ENCODE measurements at regions not wholly inside any gene's neighbourhood (a gene's known extent, or its start where the extent isn't known, plus 50 kb on each side); places are given as distances from the start of the nearest gene placed in this dataset.
A peak's percentile ranks its signal among the peaks of the same experiment; 100 is the strongest.

GRCh38 chr15:38879909-38880471 is 315.4 kb upstream of the RASGRP1 start:
- DNase-seq (ENCODE audit: low spot score): no peak
- no peak for FAIRE-seq

GRCh38 chr15:38882221-38882620 is 317.6 kb upstream of the RASGRP1 start:
- FAIRE-seq: no peak

DNA sequence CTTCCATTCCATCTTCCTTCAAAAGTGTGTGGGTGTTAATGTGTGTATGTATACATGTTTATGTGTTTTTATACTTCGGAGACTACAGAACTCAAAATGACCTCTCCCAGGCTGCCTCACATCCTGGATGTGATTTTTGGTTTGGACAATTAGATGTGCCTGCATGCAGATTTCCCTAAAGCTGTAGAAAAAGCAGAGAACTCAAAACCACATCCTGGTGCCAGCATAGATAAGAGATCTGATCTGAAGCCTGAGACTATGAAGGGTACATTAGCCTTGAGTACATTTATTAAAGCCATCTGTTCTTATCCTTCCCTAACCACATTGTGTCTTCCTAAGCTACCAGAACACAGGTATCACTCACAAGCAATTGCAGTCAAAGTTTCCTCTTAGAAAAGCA is 319.4 kb upstream of the RASGRP1 start:
- DNase-seq (ENCODE audit: low spot score): no peak

More at GRCh38 chr15:38882221-38882620, 317.6 kb upstream of the RASGRP1 start:
- DNase-seq (ENCODE audit: low spot score): no peak

DNA sequence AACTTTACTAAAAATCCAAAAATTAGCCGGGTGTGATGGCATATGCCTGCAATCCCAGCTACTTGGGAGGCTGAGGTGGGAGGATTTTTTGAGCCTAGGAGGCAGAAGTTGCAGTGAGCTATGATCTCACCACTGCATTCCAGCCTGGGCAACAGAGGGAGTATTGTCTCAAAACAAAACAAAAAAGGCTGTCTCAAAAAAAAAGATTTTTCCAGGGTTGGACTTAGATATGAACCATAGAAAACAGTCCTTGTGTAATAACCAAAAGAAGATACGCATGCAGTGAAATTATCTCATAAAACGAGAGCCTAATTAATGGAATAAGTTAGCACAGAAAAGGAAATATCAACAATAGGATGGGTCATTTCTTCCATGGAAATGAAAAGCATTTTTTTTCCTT is 320.4 kb upstream of the RASGRP1 start:
- DNase-seq (ENCODE audit: low spot score) (no peak), FAIRE-seq (peak; percentile 32)

More for the DNA sequence above, 319.4 kb upstream of the RASGRP1 start:
- no peak for FAIRE-seq

DNA sequence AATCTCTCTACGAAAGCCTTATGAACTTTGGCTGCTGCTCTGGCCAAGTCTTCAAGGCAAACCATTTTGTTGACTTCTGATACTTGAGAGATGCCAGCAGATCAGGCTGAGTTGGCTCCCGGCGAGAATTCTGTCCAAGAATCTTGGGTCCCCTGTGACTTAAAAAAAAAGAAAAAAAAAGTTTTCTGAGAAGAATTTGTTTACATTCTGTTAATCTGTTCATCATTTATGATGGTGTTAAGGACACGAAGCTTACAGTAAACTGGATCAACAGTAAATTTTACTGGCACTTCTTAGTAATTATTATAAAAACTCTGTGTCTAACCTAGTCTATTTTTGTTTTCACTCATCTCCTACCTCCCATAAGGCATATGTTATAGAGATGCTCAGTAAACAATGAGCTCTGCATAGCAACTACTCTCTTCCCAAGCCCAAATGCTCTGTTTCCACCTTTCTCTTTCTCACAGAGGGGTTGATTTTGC is 320.9 kb upstream of the RASGRP1 start:
- FAIRE-seq (no peak), DNase-seq (ENCODE audit: low spot score) (no peak)

DNA sequence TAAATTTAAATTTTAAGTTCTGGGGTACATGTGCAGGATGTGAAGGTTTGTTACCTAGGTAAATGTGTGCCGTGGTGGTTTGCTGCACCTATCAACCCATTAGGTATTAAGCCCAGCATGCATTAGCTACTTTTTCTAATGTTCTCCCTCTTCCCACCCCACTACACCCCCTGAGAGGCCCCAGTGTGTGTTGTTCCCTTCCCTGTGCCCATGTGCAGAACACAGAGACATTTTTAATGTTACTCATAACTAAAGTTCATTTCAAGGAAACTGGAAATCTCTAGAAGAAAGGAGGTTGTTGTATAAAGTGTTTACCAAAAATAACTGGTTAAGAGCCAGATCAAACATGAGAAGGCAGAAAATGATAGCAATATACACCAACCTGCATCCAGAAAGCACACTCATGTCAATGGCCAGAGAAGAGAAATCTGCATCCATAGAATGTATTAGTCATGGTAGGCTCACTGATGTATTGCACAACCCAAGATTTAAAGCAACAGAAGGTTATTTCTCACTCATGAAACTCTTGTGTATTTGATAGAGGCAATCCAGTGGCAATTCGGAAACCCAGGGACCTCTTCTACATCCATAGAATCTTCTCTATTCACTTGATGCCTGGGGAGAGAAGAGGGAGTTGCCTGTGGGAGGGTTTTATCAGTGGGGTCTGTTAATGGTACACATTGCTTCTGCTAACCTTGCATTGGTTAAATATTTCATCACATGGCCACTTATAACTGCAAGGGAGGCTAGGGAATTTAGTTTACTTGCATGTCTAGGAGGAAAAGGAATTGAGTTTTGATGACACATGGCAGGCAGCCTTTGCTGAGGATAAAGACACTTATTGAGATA is 321.9 kb upstream of the RASGRP1 start:
- DNase-seq (ENCODE audit: low spot score) (peak; percentile 48), FAIRE-seq (no peak)

DNA sequence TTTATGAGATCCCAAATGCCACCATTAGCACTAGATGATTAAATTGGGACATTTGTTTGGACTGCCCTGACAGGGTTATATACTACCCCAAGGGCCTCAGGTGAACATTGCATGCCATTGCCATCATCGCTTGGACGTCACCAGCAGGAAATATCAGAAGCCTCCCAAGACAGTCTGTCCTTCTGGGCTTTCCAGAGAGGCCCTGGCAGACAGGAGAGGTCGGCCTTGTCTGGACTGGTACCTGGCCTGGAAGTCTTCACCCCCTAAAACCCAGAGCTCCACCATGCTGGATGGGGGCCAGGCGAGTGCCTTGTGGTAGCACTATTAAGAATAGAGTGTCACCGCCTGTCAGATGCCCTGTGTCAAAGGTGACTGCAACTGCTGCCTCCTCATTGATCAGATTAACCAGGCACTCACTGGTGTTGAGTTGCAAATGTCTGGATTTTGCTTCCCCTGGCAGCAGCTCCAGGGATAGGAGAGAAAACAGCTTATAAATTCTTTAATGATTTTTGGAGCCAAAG is 324.1 kb upstream of the RASGRP1 start:
- DNase-seq (ENCODE audit: low spot score) (no peak), FAIRE-seq (no peak)

GRCh38 chr15:38890194-38890593 is 325.6 kb upstream of the RASGRP1 start:
- no peak for FAIRE-seq

DNA sequence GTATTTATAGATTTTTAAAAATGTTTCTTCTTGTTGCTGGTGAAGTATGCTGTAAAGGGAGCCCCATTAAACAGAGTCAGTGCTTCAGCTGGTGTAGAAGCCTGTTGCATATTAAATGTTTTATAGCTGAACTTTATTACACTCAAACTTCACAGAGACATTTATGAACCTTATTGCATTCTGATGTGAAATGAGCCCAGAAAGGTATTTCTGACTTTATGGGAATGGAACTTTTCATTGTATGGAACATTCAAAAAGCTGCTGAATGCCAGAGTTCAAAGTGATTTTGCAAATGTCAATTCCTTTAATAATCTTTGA is 329.3 kb upstream of the RASGRP1 start:
- DNase-seq (ENCODE audit: low spot score) (no peak), FAIRE-seq (no peak)

More at GRCh38 chr15:38890194-38890593, 325.6 kb upstream of the RASGRP1 start:
- no peak for DNase-seq (ENCODE audit: low spot score)

DNA sequence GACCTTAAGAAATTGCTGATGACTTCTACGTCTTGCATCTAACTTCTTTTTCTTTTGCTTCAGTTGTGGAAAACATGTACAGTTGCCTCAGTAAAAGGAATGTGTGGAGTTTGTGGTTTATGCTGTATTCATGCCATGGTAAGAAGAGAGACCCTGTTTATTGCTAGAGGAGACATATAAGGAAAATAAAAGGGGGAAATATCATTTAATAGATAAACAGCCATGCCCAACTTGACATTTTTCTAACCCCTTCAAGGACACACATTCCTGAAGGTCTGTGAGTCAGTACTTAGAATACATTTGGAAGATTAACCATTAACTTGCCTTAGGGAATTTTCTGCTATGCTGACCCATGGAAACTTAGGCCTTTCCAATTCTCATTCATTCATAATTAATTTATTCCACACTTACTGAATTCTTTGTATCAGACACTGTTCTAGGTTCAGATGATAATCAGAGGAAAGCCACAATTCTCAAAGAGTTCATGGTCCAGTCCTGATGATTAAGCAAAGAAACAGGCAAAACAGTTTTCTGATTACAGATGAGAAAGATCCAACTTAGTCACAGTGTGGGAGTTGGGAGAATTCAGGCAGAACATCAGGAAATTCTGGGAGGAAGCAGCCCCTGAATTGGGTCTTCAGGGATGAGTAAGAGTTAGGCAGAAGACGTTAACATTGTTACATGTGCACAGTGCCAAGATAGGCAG is 329.8 kb upstream of the RASGRP1 start:
- DNase-seq (ENCODE audit: low spot score): no peak

GRCh38 chr15:38895326-38896255 is 331.0 kb upstream of the RASGRP1 start:
- FAIRE-seq (no peak), DNase-seq (ENCODE audit: low spot score) (no peak)

More for the DNA sequence above, 329.8 kb upstream of the RASGRP1 start:
- FAIRE-seq: no peak

DNA sequence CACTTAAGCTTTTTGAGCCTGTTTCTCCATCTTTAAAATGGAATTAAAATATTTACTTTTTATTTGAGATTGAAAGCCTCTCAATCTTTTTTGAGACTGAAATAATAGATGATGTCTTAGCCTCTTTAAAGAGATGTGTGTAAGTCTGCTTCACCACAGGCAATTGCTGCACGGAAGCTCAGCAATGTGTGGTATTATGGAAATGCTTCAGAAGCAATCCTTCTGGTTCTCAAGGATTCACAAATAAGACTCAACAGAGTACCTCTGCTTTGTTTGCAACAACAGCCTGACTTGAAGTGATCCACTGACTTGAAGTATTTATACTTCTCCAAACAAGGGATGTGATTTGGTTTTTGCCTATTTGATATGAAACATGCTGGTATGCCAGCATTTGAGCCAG is 332.0 kb upstream of the RASGRP1 start:
- DNase-seq (ENCODE audit: low spot score): no peak
- no peak for FAIRE-seq

GRCh38 chr15:38897551-38897950 is 332.9 kb upstream of the RASGRP1 start:
- DNase-seq (ENCODE audit: low spot score) (no peak), FAIRE-seq (no peak)

DNA sequence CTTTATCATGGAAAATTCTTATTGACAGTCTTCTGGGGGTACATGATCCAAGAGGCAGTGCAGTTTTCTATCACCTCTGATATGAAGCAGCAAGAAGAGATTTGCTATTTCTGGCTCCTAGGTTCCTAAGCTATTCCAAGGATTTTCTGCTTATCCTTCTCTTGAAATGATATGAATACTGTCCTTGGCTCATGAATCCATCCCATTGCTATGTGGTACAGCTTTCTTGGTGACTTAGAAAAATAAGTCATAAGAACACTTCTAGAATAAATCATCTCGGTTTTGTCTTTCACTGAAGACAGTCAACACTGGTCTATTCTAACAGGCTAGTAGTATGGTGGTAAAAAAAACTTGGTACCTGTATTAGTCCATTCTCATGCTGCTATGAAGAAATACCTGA is 333.6 kb upstream of the RASGRP1 start:
- FAIRE-seq: no peak
- no peak for DNase-seq (ENCODE audit: low spot score)

GRCh38 chr15:38899300-38899699 is 334.7 kb upstream of the RASGRP1 start:
- DNase-seq (ENCODE audit: low spot score) (no peak), FAIRE-seq (no peak)

- DNase-seq (ENCODE audit: low spot score) (no peak), FAIRE-seq (no peak)
Measured at GRCh38 chr15:38904298-38904697, 339.7 kb upstream of the RASGRP1 start.

DNA sequence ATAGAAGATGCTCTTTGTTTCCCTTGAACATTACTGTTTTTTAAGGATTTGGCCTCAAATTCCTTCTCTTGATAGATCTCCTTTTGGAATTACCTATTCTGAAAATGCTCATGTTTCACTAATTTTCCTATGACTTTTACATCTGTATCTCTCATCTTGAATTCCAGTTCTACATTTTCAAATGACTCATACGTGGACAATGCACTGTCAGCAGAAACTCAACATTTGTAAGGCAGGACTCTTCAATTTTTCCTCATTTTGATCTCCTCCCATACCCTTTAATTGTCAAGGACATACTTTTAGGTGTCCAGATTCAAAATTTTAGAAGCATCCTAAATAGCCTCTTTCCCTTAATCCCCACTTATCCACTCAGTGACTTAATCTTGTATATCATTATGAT is 341.0 kb upstream of the RASGRP1 start:
- no peak for FAIRE-seq

GRCh38 chr15:38920966-38921365 is 356.4 kb upstream of the RASGRP1 start:
- DNase-seq (ENCODE audit: low spot score) (no peak), FAIRE-seq (no peak)

More for the DNA sequence above, 341.0 kb upstream of the RASGRP1 start:
- no peak for DNase-seq (ENCODE audit: low spot score)

DNA sequence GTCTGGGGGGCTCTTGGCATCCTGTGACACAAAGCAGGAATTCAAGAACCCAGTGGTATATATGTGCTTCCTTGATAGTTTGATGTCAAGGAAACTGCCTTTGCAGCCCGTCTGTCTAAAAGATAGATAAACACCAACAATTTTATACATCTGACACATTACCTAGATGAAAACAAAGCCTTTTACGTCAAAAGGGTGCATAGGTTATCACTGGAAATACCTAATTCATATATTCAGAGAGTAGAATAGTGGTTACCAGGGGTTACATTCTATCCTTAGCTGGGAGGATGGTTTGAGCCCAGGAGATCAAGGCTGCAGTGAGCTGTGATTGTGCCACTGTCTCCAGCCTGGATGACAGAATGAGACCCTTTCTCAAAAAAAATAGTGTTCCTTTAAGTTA is 356.9 kb upstream of the RASGRP1 start:
- no peak for DNase-seq (ENCODE audit: low spot score)
- FAIRE-seq: no peak

DNA sequence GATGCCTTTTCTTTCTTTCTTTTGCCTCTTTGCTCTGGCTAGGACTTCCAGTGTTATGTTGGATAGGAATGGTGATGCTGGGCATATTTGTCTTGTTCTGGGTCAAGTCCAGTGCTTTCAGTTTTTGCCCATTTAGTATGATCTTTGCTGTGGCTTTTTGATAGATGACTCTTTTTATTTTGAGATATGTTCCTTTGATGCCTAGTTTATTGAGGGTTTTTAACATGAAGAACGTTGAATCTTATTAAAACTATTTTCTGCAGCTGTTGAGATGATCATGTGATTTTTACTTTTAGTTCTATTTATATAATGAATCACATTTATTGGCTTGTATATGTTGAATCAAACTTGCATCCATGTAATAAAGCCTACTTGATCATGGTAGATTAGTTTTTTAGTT is 363.8 kb upstream of the RASGRP1 start:
- no peak for FAIRE-seq
- DNase-seq (ENCODE audit: low spot score): no peak
